Adipocyte (in vitro differentiated cells): ENCODE measurements at regions not wholly inside any gene's neighbourhood (a gene's known extent, or its start where the extent isn't known, plus 50 kb on each side); places are given as distances from the start of the nearest gene placed in this dataset.
A peak's percentile ranks its signal among the peaks of the same experiment; 100 is the strongest.

ENCODE experiments used
- DNase-seq: peaks from one replicate; pipeline ENCODE4 v3.0.0-alpha.2; 2015; ENCODE audit warnings: low read depth
- H3K27me3 ChIP-seq: replicated peaks from 2 replicates; pipeline ENCODE4 v1.7.0; 2013; ENCODE audit warnings: mild to moderate bottlenecking, low read length, moderate library complexity; ENCODE audit not compliant: control insufficient read depth, insufficient read depth
- H3K36me3 ChIP-seq: 2 replicates; pipeline ENCODE4 v1.7.0; 2013; ENCODE audit warnings: low read length, mild to moderate bottlenecking, moderate library complexity; ENCODE audit not compliant: control insufficient read depth, insufficient read depth, severe bottlenecking
- H3K4me1 ChIP-seq: 2 replicates; pipeline ENCODE4 v1.7.0; 2013; ENCODE audit warnings: mild to moderate bottlenecking, low read length, moderate library complexity; ENCODE audit not compliant: control insufficient read depth, insufficient read depth
- H3K4me3 ChIP-seq: 2 replicates; pipeline ENCODE4 v1.7.0; 2013; ENCODE audit warnings: mild to moderate bottlenecking, low read length, moderate library complexity
- H3K9ac ChIP-seq: 2 replicates; pipeline ENCODE4 v1.7.0; 2013; ENCODE audit warnings: mild to moderate bottlenecking, low read length, moderate library complexity
- H3K9me3 ChIP-seq: 2 replicates; pipeline ENCODE4 v1.7.0; 2013; ENCODE audit warnings: mild to moderate bottlenecking, low read length, moderate library complexity; ENCODE audit not compliant: control insufficient read depth

DNA sequence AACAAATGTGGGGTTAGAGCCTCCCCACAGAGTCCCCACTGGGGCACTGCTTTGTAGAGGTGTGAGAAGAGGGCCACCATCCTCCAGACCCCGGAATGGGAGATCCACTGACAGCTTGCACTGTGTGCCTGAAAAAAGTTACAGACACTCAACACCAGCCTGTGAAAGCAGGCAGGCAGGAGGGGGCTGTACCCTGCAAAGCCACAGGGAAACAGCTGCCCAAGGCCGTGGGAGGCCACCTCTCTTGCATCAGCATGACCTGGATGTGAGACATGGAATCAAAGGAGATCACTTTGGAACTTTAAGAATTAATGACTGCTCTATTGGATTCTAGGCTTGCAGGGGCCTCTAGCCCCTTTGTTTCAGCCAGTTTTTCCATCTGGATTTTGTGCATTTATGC, 782.3 kb downstream of the BRINP1 start:
- DNase-seq = no peak
- H3K9ac ChIP-seq = no peak overlapping the region
- no peaks in the 10 kb centered on the region for H3K27me3 ChIP-seq
- no peaks in the 10 kb centered on the region for H3K36me3 ChIP-seq
- no peak overlapping the region for H3K4me3 ChIP-seq
- no peaks in the 10 kb centered on the region for H3K4me1 ChIP-seq
- H3K9me3 ChIP-seq = no peaks in the 10 kb centered on the region

DNA sequence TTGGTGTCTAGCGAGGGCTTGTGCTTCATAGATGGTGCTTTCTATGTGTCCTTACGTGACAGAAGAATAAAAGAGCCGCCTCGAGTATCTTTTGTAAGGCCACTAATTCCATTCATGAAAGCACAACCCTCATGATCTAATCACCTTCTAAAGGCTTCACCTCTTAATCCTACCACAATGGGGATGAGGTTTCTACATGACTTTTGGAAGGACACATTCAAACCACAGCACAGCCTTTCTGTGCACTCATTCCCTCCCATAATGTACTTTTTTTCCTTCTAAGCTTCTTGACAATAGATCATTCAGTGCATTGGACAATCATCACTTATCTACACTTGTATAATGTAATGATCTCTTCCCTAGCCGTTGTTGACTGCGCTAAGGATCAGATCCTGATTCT, 774.8 kb downstream of the BRINP1 start:
- H3K4me3 ChIP-seq = no peak overlapping the region
- no peak for DNase-seq
- no peak overlapping the region for H3K9ac ChIP-seq
- no peaks in the 10 kb centered on the region for H3K36me3 ChIP-seq
- no peaks in the 10 kb centered on the region for H3K4me1 ChIP-seq
- peaks cover 6% of the 10 kb centered on the region for H3K27me3 ChIP-seq
- H3K9me3 ChIP-seq = no peaks in the 10 kb centered on the region

- H3K27me3 ChIP-seq = peaks cover 6% of the 10 kb centered on the region
- no peak overlapping the region for H3K9ac ChIP-seq
- DNase-seq = peak; percentile 53
- H3K4me3 ChIP-seq = no peak overlapping the region
- H3K36me3 ChIP-seq = no peaks in the 10 kb centered on the region
- H3K9me3 ChIP-seq = no peaks in the 10 kb centered on the region
- H3K4me1 ChIP-seq = no peaks in the 10 kb centered on the region
Measured at GRCh38 chr9:118595719-118596305, 773.4 kb downstream of the BRINP1 start.

GRCh38 chr9:118596374-118597015, 772.7 kb downstream of the BRINP1 start:
- no peak for DNase-seq
- H3K9ac ChIP-seq = no peak overlapping the region
- no peak overlapping the region for H3K4me3 ChIP-seq
- H3K27me3 ChIP-seq = peaks cover 6% of the 10 kb centered on the region
- no peaks in the 10 kb centered on the region for H3K36me3 ChIP-seq
- no peaks in the 10 kb centered on the region for H3K9me3 ChIP-seq
- H3K4me1 ChIP-seq = no peaks in the 10 kb centered on the region

DNA sequence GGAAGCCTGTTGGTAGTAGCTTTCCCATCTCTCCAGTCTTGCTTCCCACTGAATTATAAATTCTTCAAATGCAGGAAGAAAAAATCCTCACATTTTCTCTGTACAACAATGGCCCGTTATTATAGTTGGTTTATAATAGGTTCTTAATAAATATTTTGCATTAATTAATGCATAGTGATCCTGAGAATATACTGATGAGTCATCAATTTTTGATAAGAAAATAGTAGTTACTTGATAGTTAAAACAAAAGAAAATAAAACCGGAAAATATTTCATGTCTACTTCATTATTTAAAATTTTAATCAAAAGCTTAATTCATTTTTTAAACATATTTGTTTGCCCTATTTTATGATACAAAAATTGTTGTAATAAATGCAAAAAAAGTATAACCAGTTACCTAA, 762.6 kb downstream of the BRINP1 start:
- Histone ChIP-seq H3K36me3 (no peaks in the 10 kb centered on the region), H3K9ac (no peak overlapping the region)
- DNase-seq = no peak

DNA sequence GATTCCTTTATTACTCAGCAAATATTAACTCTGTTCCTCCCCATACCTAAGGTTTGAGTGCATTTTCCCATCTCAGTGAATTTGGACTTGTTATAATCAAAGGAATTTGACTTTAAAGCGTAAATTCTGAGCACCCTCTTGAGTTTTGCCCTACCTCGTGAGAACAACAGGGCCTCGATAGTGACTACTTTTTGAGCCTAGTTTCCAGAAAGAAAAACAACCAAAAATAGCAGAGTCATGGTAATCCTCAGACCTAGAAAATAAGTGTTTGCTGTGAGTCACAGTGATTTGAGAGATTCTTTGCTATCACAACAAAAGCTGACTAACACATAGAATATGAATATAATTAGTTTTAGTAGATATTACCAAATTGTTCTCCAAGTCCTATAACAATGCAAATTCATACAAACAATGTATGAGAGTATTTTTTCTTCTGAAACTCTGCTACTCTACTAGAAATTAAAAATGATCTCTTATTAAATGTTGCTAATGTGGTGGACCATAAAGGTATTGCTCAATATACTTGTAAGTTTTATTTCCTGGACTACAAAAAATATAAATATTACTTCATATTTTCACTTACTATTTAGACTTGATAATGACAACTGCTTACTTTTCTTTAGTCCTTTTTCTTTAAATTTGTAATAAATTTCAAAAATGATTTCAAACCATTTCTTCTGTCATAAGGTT, 759.7 kb downstream of the BRINP1 start:
- Histone ChIP-seq H3K27me3 (no peaks in the 10 kb centered on the region), H3K36me3 (no peaks in the 10 kb centered on the region), H3K9me3 (no peaks in the 10 kb centered on the region), H3K9ac (peak overlapping the region; percentile 31), H3K4me1 (peaks cover 8% of the 10 kb centered on the region), H3K4me3 (no peak overlapping the region)
- DNase-seq = peak; percentile 77

More for the DNA sequence above, 762.6 kb downstream of the BRINP1 start:
- H3K9me3 ChIP-seq = no peaks in the 10 kb centered on the region
- no peak overlapping the region for H3K4me3 ChIP-seq
- peaks cover 8% of the 10 kb centered on the region for H3K4me1 ChIP-seq
- no peaks in the 10 kb centered on the region for H3K27me3 ChIP-seq

DNA sequence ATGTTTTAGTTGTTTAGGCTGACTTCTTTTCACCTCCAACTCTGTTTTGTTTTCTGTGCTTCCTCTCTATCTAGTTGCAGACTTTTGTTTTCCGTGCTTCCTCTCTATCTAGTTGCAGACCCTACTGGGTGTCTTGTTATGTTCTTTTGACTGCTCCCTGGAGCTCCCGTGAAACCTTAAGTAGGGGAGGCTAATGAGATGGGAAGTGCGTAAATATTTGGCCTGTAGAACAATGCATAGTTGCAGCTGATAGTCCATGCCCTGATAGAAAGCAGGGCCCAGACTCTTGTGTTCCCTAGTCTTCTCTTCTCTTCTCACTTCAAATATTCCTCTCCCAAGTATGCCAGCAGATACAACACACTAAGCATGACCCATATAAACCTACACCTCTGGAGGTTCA, 757.0 kb downstream of the BRINP1 start:
- no peak for DNase-seq
- no peaks in the 10 kb centered on the region for H3K27me3 ChIP-seq
- H3K9ac ChIP-seq = no peak overlapping the region
- no peaks in the 10 kb centered on the region for H3K9me3 ChIP-seq
- no peaks in the 10 kb centered on the region for H3K36me3 ChIP-seq
- no peak overlapping the region for H3K4me3 ChIP-seq
- H3K4me1 ChIP-seq = peaks cover 8% of the 10 kb centered on the region

GRCh38 chr9:118613996-118614395, 755.2 kb downstream of the BRINP1 start:
- no peak overlapping the region for H3K9ac ChIP-seq
- H3K4me1 ChIP-seq = peaks cover 4% of the 10 kb centered on the region
- H3K4me3 ChIP-seq = no peak overlapping the region
- H3K9me3 ChIP-seq = peaks cover 2% of the 10 kb centered on the region
- no peak for DNase-seq
- no peaks in the 10 kb centered on the region for H3K36me3 ChIP-seq
- no peaks in the 10 kb centered on the region for H3K27me3 ChIP-seq

- peak; percentile 2 for DNase-seq
- Histone ChIP-seq H3K27me3 (no peaks in the 10 kb centered on the region), H3K36me3 (no peaks in the 10 kb centered on the region), H3K4me3 (no peak overlapping the region), H3K9me3 (peaks cover 4% of the 10 kb centered on the region), H3K9ac (no peak overlapping the region), H3K4me1 (no peaks in the 10 kb centered on the region)
Measured at GRCh38 chr9:118618084-118618483, 751.2 kb downstream of the BRINP1 start.

DNA sequence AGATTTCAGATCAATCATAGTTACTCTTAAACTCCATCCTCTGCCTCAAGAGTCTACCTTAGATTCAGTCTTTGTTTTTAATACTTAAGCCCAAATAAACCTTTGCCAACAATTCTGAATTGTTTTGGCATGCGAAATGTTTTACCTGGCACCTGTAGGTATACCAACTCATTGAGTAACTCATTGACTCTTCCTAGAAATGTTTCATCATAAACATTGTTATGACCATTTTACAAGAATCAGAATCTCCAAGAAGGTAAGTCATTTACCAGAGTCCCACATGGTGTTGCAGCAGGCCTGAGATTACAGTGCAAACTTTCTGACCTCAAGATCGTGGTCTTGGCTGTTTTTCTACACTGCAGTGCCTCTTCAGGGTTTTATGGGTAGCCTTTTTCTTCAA, 750.4 kb downstream of the BRINP1 start:
- no peak for DNase-seq
- Histone ChIP-seq H3K9ac (no peak overlapping the region), H3K36me3 (no peaks in the 10 kb centered on the region), H3K4me1 (no peaks in the 10 kb centered on the region), H3K27me3 (no peaks in the 10 kb centered on the region), H3K9me3 (peaks cover 4% of the 10 kb centered on the region), H3K4me3 (no peak overlapping the region)

GRCh38 chr9:118624608-118625007, 744.6 kb downstream of the BRINP1 start:
- H3K9me3 ChIP-seq = no peaks in the 10 kb centered on the region
- no peaks in the 10 kb centered on the region for H3K27me3 ChIP-seq
- H3K9ac ChIP-seq = no peak overlapping the region
- H3K36me3 ChIP-seq = no peaks in the 10 kb centered on the region
- no peak overlapping the region for H3K4me3 ChIP-seq
- DNase-seq = no peak
- no peaks in the 10 kb centered on the region for H3K4me1 ChIP-seq
